K562 (cell line): ENCODE measurements at regions not wholly inside any gene's neighbourhood (a gene's known extent, or its start where the extent isn't known, plus 50 kb on each side); places are given as distances from the start of the nearest gene placed in this dataset.

ENCODE experiments used
- ATAC-seq: fragments of 200-7000 bp; cut with Tn5 transposase; 3 replicates; pipeline ENCODE4 v1.9.1; 2020; ENCODE audit warnings: moderate library complexity
- BruUV-seq: library from RNA; stranded (reverse); fragments of 400-500 nt; replicated peaks from 2 replicates; lab custom pipeline; 2021; lab: Mats Ljungman, UMichigan
- CTCF ChIA-PET: fragments of 300-600 bp; formaldehyde crosslinking; extraction: SDS; loops from one replicate; lab custom pipeline; 2021; ENCODE audit warnings: low intra/inter-chr PET ratio; lab: Yijun Ruan, JAX
- POLR2A ChIA-PET: fragments of 300-600, 350-650 bp; sonication (Branson Sonifier 250); formaldehyde crosslinking; extraction: SDS; loops from one replicate; lab custom pipeline; 2021; ENCODE audit warnings: antibody characterized with exemption, inconsistent platforms; lab: Yijun Ruan, JAX
- DNase-seq, 4 experiments: peaks; one replicate each; pipeline versions ENCODE4 v3.0.0 to v3.0.0-alpha.2; 2011 to 2018; ENCODE audit warnings: low spot score in 3 of 4, mixed read lengths in 3 of 4; ENCODE audit errors: extremely low read depth in 1 of 4
- FAIRE-seq: peaks from 2 replicates; lab custom pipeline; 2011; peaks lifted over from hg19 to GRCh38; lab: Jason Lieb, UNC
- H2AFZ ChIP-seq: 2 replicates; pipeline ENCODE4 v1.6.0; 2011; ENCODE audit warnings: low read depth, low read length, control low read depth, inconsistent platforms
- H3K27ac ChIP-seq: fragments of 200-600 bp; 3 replicates; pipeline ENCODE4 v1.8.0; 2011; ENCODE audit warnings: low read depth, mild to moderate bottlenecking, control low read depth, inconsistent platforms, low read length, moderate library complexity, mixed read lengths; ENCODE audit errors: extremely low read depth
- H3K27me3 ChIP-seq, 2 experiments: fragments of 300-600 bp in 1 of 2; 2 replicates in 1 of 2; 3 replicates in 1 of 2; pipeline versions ENCODE4 v1.6.0 to v1.8.0; 2011; ENCODE audit warnings: inconsistent platforms in 2 of 2, low read length in 2 of 2, mild to moderate bottlenecking in 1 of 2, mixed read lengths in 1 of 2, moderate library complexity in 1 of 2; ENCODE audit not compliant: control insufficient read depth in 2 of 2, insufficient read depth in 2 of 2
- H3K36me3 ChIP-seq: fragments of 300-600 bp; 3 replicates; pipeline ENCODE4 v1.8.0; 2011; ENCODE audit warnings: mild to moderate bottlenecking, low read length, inconsistent platforms; ENCODE audit not compliant: control insufficient read depth, insufficient read depth
- H3K4me1 ChIP-seq, 2 experiments: fragments of 200-600 bp in 1 of 2; replicated peaks in 1 of 2; 2 replicates in 1 of 2; 3 replicates in 1 of 2; pipeline versions ENCODE4 v1.5.1 to v1.8.0; 2011; ENCODE audit warnings: inconsistent platforms in 2 of 2, low read length in 2 of 2, mild to moderate bottlenecking in 1 of 2, mixed read lengths in 1 of 2, moderate library complexity in 1 of 2; ENCODE audit not compliant: control insufficient read depth in 2 of 2, insufficient read depth in 2 of 2
- H3K4me2 ChIP-seq: 2 replicates; pipeline ENCODE4 v1.6.1; 2011; ENCODE audit warnings: low read length, control low read depth, inconsistent platforms, mixed read lengths; ENCODE audit not compliant: insufficient read depth
- H3K4me3 ChIP-seq: fragments of 200-600 bp; sonication (generic), shearing (Covaris generic); 2 replicates; pipeline ENCODE4 v1.5.1; 2016; ENCODE audit warnings: control low read depth, inconsistent platforms
- H3K79me2 ChIP-seq: fragments of 200-600 bp; 3 replicates; pipeline ENCODE4 v1.8.0; 2011; ENCODE audit warnings: low read length, inconsistent platforms; ENCODE audit not compliant: control insufficient read depth, insufficient read depth
- H3K9ac ChIP-seq, 2 experiments: 2 replicates each; pipeline versions ENCODE4 v1.6.0 to v1.6.1; 2011; ENCODE audit warnings: low read depth in 2 of 2, low read length in 2 of 2, control low read depth in 1 of 2, inconsistent platforms in 1 of 2, mild to moderate bottlenecking in 1 of 2, mixed read lengths in 1 of 2; ENCODE audit not compliant: insufficient read depth in 1 of 2
- H3K9me1 ChIP-seq: one replicate; pipeline ENCODE4 v1.6.0; 2011; ENCODE audit warnings: inconsistent platforms, mild to moderate bottlenecking, low read length, moderate library complexity; ENCODE audit not compliant: control insufficient read depth, insufficient read depth
- H3K9me3 ChIP-seq: replicated peaks from 2 replicates; pipeline ENCODE4 v1.5.1; 2011; ENCODE audit warnings: low read depth, low read length, inconsistent platforms; ENCODE audit not compliant: control insufficient read depth, insufficient read depth
- H4K20me1 ChIP-seq: replicated peaks from 2 replicates; pipeline ENCODE4 v1.6.1; 2011; ENCODE audit warnings: low read length, inconsistent platforms, mixed read lengths; ENCODE audit not compliant: control insufficient read depth, insufficient read depth
- BRF1 ChIP-seq: IDR thresholded peaks from 3 replicates; pipeline ENCODE4 v1.6.1; 2011; ENCODE audit warnings: borderline replicate concordance, mild to moderate bottlenecking; ENCODE audit not compliant: insufficient read length; ENCODE audit errors: extremely low read depth
- CTCF ChIP-seq, 3 experiments: IDR thresholded peaks in 2 of 3; conservative IDR thresholded peaks in 1 of 3; 2 replicates each; pipeline ENCODE4 v1.5.1; 2011 to 2012; ENCODE audit warnings: low read length in 3 of 3, mild to moderate bottlenecking in 3 of 3, control low read depth in 2 of 3, improper control_type of control experiment in 1 of 3, inconsistent platforms in 1 of 3, low read depth in 1 of 3, mixed read lengths in 1 of 3, moderate library complexity in 1 of 3; ENCODE audit not compliant: insufficient read depth in 2 of 3
- FOS ChIP-seq: IDR thresholded peaks from 3 replicates; pipeline ENCODE4 v1.6.1; 2011; ENCODE audit not compliant: insufficient read length; ENCODE audit errors: extremely low read depth
- FOXK1 ChIP-seq: sonication (generic); formaldehyde crosslinking; IDR thresholded peaks from 2 replicates; pipeline ENCODE4 v1.8.0; 2022; ENCODE audit warnings: missing genetic modification reagents, mild to moderate bottlenecking, borderline replicate concordance
- MEIS2 ChIP-seq: fragments of 450-650 bp; IDR thresholded peaks from 2 replicates; pipeline ENCODE4 v1.6.1; 2014; ENCODE audit warnings: mild to moderate bottlenecking; ENCODE audit not compliant: partially characterized antibody
- NFXL1 ChIP-seq: fragments of 450-650 bp; formaldehyde crosslinking; IDR thresholded peaks from 2 replicates; pipeline ENCODE4 v1.4.0; 2021; ENCODE audit warnings: mild to moderate bottlenecking
- NUFIP1 ChIP-seq: fragments of 450-650 bp; IDR thresholded peaks from 2 replicates; pipeline ENCODE4 v1.6.1; 2018; ENCODE audit not compliant: partially characterized antibody
- PHF8 ChIP-seq: fragments of 200-600 bp; sonication (generic); IDR thresholded peaks from 2 replicates; pipeline ENCODE4 v1.6.1; 2012; ENCODE audit warnings: mixed run types, mild to moderate bottlenecking, inconsistent platforms, low read length, moderate library complexity, borderline replicate concordance
- RFX7 ChIP-seq: fragments of 250-450 bp; sonication (Bioruptor Pico); IDR thresholded peaks from 2 replicates; pipeline ENCODE4 v1.5.1; 2021; ENCODE audit warnings: mild to moderate bottlenecking
- RREB1 ChIP-seq: fragments of 250-450 bp; sonication (Bioruptor Pico); IDR thresholded peaks from 2 replicates; pipeline ENCODE4 v1.4.0; 2020
- SMAD1 ChIP-seq: fragments of 150-350 bp; IDR thresholded peaks from 2 replicates; pipeline ENCODE4 v1.6.1; 2014; ENCODE audit warnings: low read length, low read depth; ENCODE audit not compliant: partially characterized antibody
- TCFL5 ChIP-seq: fragments of 250-450 bp; sonication (Bioruptor Pico); conservative IDR thresholded peaks from 2 replicates; pipeline ENCODE4 v1.6.1; 2021; ENCODE audit warnings: mild to moderate bottlenecking, moderate library complexity, matching md5 sums
- XRCC3 ChIP-seq: fragments of 450-650 bp; IDR thresholded peaks from 2 replicates; pipeline ENCODE4 v1.6.1; 2017; ENCODE audit warnings: mild to moderate bottlenecking, moderate library complexity
- ZBTB12 ChIP-seq: fragments of 250-450 bp; sonication (Bioruptor Pico); IDR thresholded peaks from 2 replicates; pipeline ENCODE4 v1.4.0; 2020
- ZKSCAN3 ChIP-seq: fragments of 250-450 bp; sonication (Bioruptor Pico); IDR thresholded peaks from 2 replicates; pipeline ENCODE4 v1.4.0; 2020
- ZNF695 ChIP-seq: fragments of 450-650 bp; formaldehyde crosslinking; IDR thresholded peaks from 2 replicates; pipeline ENCODE4 v1.4.0; 2020; ENCODE audit warnings: mild to moderate bottlenecking, moderate library complexity
- WGBS: fragments of 100-300 bp; shearing (Covaris generic); methylation state at CpG from one replicate; pipeline ENCODE4 v1.1.6; 2016; ENCODE audit warnings: low coverage, mixed read lengths; ENCODE audit not compliant: insufficient coverage; ENCODE audit errors: missing lambda C conversion rate; 5-methylcytosine and 5-hydroxymethylcytosine counted together
- in situ Hi-C: fragments of 300-500 bp; cut with MboI; formaldehyde crosslinking; loops from 4 replicates; pipeline ENCODE4 v1.15.0; 2018; ENCODE audit warnings: inconsistent platforms, mixed read lengths
- intact Hi-C: fragments of 100-400 bp; cut with micrococcal nuclease; formaldehyde crosslinking; loops from 2 replicates; pipeline ENCODE4 v1.14.2; 2022

- 0% methylated on average over 1 of the region's 2 CpGs for WGBS
- ATAC-seq (no peak), FAIRE-seq (no peak), DNase-seq (no peak)
- H4K20me1 ChIP-seq, result no peaks in the 10 kb centered on the region
- CTCF ChIA-PET, result no interaction called here
- in situ Hi-C loops, result no loop called here
- intact Hi-C loops, result no loop called here
- H3K4me2 ChIP-seq, result no peak overlapping the region
- BruUV-seq, result no TSS peak
- no peaks in the 10 kb centered on the region for H3K4me1 ChIP-seq
- no peaks in the 10 kb centered on the region for H3K9me3 ChIP-seq
- no peaks in the 10 kb centered on the region for H3K9me1 ChIP-seq
- POLR2A ChIA-PET, result no interaction called here
- H3K9ac ChIP-seq, result no peak overlapping the region
- H2AFZ ChIP-seq, result no peak overlapping the region
- no peaks in the 10 kb centered on the region for H3K79me2 ChIP-seq
- H3K27ac ChIP-seq, result no peak overlapping the region
- H3K36me3 ChIP-seq, result no peaks in the 10 kb centered on the region
- H3K4me3 ChIP-seq, result no peak overlapping the region
- H3K27me3 ChIP-seq, result no peaks in the 10 kb centered on the region
- TF ChIP-seq BRF1 (no peak), TCFL5 (CRISPR knock-in tag) (no peak), MEIS2 (no peak), RREB1 (CRISPR knock-in tag) (no peak), CTCF (IDR thresholded peaks at IDR 0.05 in 2 of 3, conservative IDR thresholded peaks at IDR 0.05 in 1 of 3; ENCODE audit: insufficient read depth in 2 of 3, low read depth in 1 of 3, low read length in 3 of 3) (no peak), PHF8 (no peak), NUFIP1 (no peak), FOXK1 (no peak), SMAD1 (no peak), ZNF695 (CRISPR knock-in tag) (no peak), FOS (no peak), RFX7 (no peak), ZBTB12 (no peak), NFXL1 (CRISPR knock-in tag) (no peak), ZKSCAN3 (CRISPR knock-in tag) (no peak), XRCC3 (no peak)
These were observed 624.4 kb downstream of the PSAT1 start for GRCh38 chr9:78921341-78921740.
